HG02642 (cell line): ENCODE measurements at regions not wholly inside any gene's neighbourhood (a gene's known extent, or its start where the extent isn't known, plus 50 kb on each side); places are given as distances from the start of the nearest gene placed in this dataset.

Experiments
- ATAC-seq: cut with Tn5 transposase; IDR thresholded peaks from one replicate; pipeline ENCODE4 v1.9.1; 2021; ENCODE audit warnings: mild to moderate bottlenecking; ENCODE audit not compliant: unreplicated experiment, poor library complexity

DNA sequence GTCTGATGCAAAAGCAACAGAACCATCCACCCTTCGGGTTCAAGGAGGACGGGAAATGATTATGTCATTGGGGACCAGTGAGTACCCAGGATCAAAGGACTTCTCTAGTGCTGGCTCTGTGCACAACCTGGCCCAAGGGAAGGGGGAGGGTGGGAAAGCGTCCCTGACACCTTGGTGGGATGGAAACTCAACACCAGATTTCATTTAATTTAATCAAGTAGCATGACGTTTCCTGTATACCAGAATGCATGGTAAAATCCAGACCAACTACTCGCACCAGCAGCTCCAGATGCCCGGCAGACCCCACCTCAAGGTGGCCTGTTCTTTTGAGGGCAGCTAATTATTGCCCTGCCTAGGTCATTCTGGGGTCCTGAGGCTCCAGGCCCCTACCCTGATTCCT, 385.1 kb downstream of the CADM1 start:
- ATAC-seq: no peak
